ENCODE measurements at regions not wholly inside any gene's neighbourhood (a gene's known extent, or its start where the extent isn't known, plus 50 kb on each side); places are given as distances from the start of the nearest gene placed in this dataset.

DNA sequence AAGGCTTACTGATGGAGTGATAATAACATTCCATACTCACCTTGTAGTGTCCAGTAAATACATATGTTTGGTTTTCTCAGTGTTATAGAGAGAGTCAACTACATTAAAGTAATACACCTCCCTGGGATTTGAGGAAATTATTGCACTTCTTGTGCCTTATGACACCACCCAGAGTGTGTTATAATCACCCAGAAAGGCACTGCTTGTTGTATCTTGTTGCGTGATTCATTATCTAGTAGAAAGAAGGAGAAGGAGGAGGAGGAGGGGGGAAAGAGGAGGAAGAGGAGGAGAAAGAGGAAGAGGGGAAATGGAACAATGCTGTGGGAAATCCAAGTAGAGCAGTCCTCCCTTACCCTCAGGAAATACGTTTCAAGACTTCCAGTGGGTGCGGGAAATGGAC lies 661.8 kb upstream of the WWC1 start:
- TF ChIP-seq POLR2A (IDR thresholded peaks at IDR 0.05), result no peak
- TF ChIP-seq, protein P1, sequence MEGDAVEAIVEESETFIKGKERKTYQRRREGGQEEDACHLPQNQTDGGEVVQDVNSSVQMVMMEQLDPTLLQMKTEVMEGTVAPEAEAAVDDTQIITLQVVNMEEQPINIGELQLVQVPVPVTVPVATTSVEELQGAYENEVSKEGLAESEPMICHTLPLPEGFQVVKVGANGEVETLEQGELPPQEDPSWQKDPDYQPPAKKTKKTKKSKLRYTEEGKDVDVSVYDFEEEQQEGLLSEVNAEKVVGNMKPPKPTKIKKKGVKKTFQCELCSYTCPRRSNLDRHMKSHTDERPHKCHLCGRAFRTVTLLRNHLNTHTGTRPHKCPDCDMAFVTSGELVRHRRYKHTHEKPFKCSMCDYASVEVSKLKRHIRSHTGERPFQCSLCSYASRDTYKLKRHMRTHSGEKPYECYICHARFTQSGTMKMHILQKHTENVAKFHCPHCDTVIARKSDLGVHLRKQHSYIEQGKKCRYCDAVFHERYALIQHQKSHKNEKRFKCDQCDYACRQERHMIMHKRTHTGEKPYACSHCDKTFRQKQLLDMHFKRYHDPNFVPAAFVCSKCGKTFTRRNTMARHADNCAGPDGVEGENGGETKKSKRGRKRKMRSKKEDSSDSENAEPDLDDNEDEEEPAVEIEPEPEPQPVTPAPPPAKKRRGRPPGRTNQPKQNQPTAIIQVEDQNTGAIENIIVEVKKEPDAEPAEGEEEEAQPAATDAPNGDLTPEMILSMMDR (IDR thresholded peaks at IDR 0.05 in 4 of 5, conservative IDR thresholded peaks at IDR 0.05 in 1 of 5), result no peak

All from gastrocnemius medialis (tissue), 4 donors.